Activated naive CD8-positive, alpha-beta T cell (primary cell): ENCODE measurements at regions not wholly inside any gene's neighbourhood (a gene's known extent, or its start where the extent isn't known, plus 50 kb on each side); places are given as distances from the start of the nearest gene placed in this dataset.

ENCODE experiments used
- H3K27ac Mint-ChIP-seq: one replicate; pipeline ENCODE4 v1.8.0; 2021; ENCODE audit warnings: mixed read lengths
- H3K27me3 Mint-ChIP-seq: one replicate; pipeline ENCODE4 v1.8.0; 2021; ENCODE audit warnings: mixed read lengths
- H3K36me3 Mint-ChIP-seq: one replicate; pipeline ENCODE4 v1.8.0; 2021; ENCODE audit warnings: mixed read lengths
- H3K4me1 Mint-ChIP-seq: one replicate; pipeline ENCODE4 v1.8.0; 2021; ENCODE audit warnings: low read depth, mixed read lengths
- H3K4me3 Mint-ChIP-seq: one replicate; pipeline ENCODE4 v1.8.0; 2021; ENCODE audit warnings: mild to moderate bottlenecking, mixed read lengths
- H3K9me3 Mint-ChIP-seq: one replicate; pipeline ENCODE4 v1.8.0; 2021; ENCODE audit warnings: low read depth, mixed read lengths

DNA sequence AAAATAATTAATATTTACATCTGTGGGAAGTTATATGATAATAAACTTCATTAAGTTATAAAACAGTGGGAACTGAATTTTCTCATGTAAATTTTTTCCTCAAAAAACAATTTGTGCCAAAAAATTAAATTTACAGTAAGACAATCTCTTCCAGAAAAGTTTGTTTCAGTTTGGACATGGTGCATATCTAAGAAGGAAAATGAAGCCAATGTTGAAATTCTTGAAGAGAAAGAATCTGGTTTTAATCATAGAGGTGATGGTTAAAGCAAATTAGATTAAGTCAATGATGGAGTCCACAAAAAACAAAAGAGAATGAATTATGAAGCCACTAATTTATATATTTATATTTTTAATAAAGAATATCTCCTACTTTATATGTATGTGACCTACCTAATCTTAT lies 457.2 kb upstream of the SLITRK1 start:
- Mint-ChIP-seq H3K4me3 (no peak overlapping the region), H3K4me1 (no peaks in the 10 kb centered on the region), H3K36me3 (no peaks in the 10 kb centered on the region), H3K27me3 (no peaks in the 10 kb centered on the region), H3K9me3 (no peaks in the 10 kb centered on the region), H3K27ac (no peak overlapping the region)

DNA sequence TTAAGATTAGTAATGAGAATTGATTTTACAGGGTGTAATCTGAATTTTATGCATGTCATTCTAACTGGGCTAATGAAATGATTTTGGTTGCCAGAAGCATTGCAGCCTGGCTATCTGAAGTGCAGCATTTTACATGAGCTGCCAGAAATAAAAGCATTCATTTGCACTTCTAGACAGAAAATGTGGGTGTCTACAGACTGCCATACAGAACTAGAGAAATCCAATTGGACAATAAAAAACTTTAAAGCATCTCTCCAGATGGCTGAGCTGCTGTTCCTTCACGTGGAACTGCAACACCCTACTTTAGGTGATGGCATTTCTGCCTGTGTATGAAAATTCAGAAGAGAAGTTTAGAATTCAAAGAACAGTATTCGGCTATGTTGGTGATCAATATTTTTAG lies 450.1 kb upstream of the SLITRK1 start:
- Mint-ChIP-seq H3K36me3 (no peaks in the 10 kb centered on the region), H3K27me3 (no peaks in the 10 kb centered on the region), H3K9me3 (no peaks in the 10 kb centered on the region), H3K27ac (no peak overlapping the region), H3K4me1 (no peaks in the 10 kb centered on the region), H3K4me3 (no peak overlapping the region)

DNA sequence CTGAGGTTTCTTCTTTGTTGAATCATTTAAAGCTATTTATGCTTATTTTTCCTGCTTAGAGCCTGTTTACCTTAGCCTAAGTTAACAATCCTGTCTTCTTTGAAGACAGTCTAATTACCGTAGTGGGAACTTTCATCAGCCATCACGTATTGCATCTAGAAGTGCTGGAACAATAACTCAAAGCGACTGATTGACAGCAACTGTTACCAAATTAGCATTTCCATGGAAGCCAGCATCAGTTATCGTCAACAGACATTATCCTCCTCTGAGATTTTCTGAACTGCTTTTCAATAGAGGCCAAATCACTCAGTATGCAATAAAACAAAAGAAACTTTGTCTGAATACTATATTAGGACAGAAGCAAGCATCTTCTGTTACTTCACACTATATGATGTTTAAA lies 433.3 kb upstream of the SLITRK1 start:
- Mint-ChIP-seq H3K27me3 (no peaks in the 10 kb centered on the region), H3K9me3 (no peaks in the 10 kb centered on the region), H3K36me3 (no peaks in the 10 kb centered on the region), H3K4me3 (no peak overlapping the region), H3K27ac (no peak overlapping the region), H3K4me1 (no peaks in the 10 kb centered on the region)

- no peaks in the 10 kb centered on the region for H3K27me3 Mint-ChIP-seq
- no peaks in the 10 kb centered on the region for H3K9me3 Mint-ChIP-seq
- no peak overlapping the region for H3K4me3 Mint-ChIP-seq
- H3K27ac Mint-ChIP-seq: no peak overlapping the region
- no peaks in the 10 kb centered on the region for H3K36me3 Mint-ChIP-seq
- H3K4me1 Mint-ChIP-seq: no peaks in the 10 kb centered on the region
These were observed 420.8 kb upstream of the SLITRK1 start for GRCh38 chr13:84303035-84303434.

DNA sequence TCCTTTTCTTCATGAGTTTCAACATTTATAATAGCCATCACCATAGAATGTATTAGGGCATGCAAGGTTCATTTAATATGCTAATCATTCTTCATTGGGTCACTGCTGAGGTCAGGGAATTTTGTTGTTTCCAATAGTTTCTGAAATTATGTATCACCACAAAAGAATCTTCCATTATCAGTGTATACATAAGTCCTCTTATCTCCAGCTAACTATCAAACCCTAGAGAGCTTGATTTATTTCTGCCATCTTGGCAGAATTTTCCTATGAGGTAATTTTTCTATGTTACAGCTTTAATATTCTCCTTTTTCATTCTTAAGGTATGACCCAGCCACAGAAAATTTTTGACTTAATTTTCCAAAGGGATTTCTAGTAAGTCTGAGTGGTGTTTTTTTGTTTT lies 415.0 kb upstream of the SLITRK1 start:
- H3K4me3 Mint-ChIP-seq: no peak overlapping the region
- peaks cover 6% of the 10 kb centered on the region for H3K9me3 Mint-ChIP-seq
- no peak overlapping the region for H3K27ac Mint-ChIP-seq
- no peaks in the 10 kb centered on the region for H3K4me1 Mint-ChIP-seq
- H3K27me3 Mint-ChIP-seq: no peaks in the 10 kb centered on the region
- no peaks in the 10 kb centered on the region for H3K36me3 Mint-ChIP-seq

GRCh38 chr13:84296401-84296800 lies 414.1 kb upstream of the SLITRK1 start:
- no peaks in the 10 kb centered on the region for H3K4me1 Mint-ChIP-seq
- no peaks in the 10 kb centered on the region for H3K36me3 Mint-ChIP-seq
- no peak overlapping the region for H3K27ac Mint-ChIP-seq
- no peak overlapping the region for H3K4me3 Mint-ChIP-seq
- H3K27me3 Mint-ChIP-seq: no peaks in the 10 kb centered on the region
- peaks cover 6% of the 10 kb centered on the region for H3K9me3 Mint-ChIP-seq

- no peaks in the 10 kb centered on the region for H3K36me3 Mint-ChIP-seq
- no peaks in the 10 kb centered on the region for H3K27me3 Mint-ChIP-seq
- H3K4me1 Mint-ChIP-seq: no peaks in the 10 kb centered on the region
- no peak overlapping the region for H3K27ac Mint-ChIP-seq
- H3K4me3 Mint-ChIP-seq: no peak overlapping the region
- peaks cover 12% of the 10 kb centered on the region for H3K9me3 Mint-ChIP-seq
These were observed 412.3 kb upstream of the SLITRK1 start for GRCh38 chr13:84294576-84294975.

DNA sequence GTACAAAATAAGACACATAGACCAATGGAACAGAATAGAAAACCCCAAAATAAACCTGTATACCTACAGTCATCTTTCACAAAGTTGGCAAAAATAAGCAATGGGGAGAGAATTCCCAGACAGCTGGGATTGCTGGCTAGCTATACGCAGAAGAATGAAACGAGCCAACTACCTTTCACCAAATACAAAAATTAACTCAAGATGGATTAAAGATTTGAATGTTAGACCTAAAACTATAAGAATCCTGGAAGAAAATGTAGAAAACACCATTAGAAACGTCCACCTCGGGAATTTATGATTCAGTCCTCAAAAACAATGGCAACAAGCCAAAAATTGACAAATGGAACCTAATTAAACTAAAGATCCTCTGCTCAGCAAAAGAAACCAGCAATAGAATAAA lies 408.1 kb upstream of the SLITRK1 start:
- H3K4me3 Mint-ChIP-seq: no peak overlapping the region
- H3K27ac Mint-ChIP-seq: no peak overlapping the region

DNA sequence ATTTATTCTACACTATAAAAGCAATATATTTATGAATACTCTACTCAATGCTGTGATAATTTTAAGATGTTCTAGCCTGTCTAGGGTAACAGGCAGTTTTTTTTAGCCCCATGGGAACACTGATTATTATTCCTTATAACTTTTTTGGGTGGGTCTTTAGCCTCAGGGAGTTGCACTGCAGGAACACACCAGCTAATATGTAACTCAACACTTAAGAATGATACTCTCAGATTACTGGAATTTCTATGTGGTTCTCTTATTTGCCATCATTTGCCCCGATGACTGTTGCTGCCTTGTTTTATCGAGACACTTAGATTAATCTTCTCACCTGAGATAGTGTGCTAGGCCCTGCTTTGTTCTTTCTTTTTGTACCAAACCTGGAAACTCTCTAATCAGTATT lies 396.9 kb upstream of the SLITRK1 start:
- H3K36me3 Mint-ChIP-seq: no peaks in the 10 kb centered on the region
- no peak overlapping the region for H3K27ac Mint-ChIP-seq
- H3K4me1 Mint-ChIP-seq: no peaks in the 10 kb centered on the region
- H3K9me3 Mint-ChIP-seq: no peaks in the 10 kb centered on the region
- H3K4me3 Mint-ChIP-seq: no peak overlapping the region
- H3K27me3 Mint-ChIP-seq: no peaks in the 10 kb centered on the region

More for the DNA sequence above, 408.1 kb upstream of the SLITRK1 start:
- no peaks in the 10 kb centered on the region for H3K4me1 Mint-ChIP-seq
- no peaks in the 10 kb centered on the region for H3K27me3 Mint-ChIP-seq
- no peaks in the 10 kb centered on the region for H3K36me3 Mint-ChIP-seq
- H3K9me3 Mint-ChIP-seq: peaks cover 6% of the 10 kb centered on the region

GRCh38 chr13:84272877-84273562 lies 390.7 kb upstream of the SLITRK1 start:
- Mint-ChIP-seq H3K36me3 (no peaks in the 10 kb centered on the region), H3K4me3 (no peak overlapping the region), H3K4me1 (no peaks in the 10 kb centered on the region), H3K27me3 (no peaks in the 10 kb centered on the region), H3K9me3 (no peaks in the 10 kb centered on the region), H3K27ac (no peak overlapping the region)

DNA sequence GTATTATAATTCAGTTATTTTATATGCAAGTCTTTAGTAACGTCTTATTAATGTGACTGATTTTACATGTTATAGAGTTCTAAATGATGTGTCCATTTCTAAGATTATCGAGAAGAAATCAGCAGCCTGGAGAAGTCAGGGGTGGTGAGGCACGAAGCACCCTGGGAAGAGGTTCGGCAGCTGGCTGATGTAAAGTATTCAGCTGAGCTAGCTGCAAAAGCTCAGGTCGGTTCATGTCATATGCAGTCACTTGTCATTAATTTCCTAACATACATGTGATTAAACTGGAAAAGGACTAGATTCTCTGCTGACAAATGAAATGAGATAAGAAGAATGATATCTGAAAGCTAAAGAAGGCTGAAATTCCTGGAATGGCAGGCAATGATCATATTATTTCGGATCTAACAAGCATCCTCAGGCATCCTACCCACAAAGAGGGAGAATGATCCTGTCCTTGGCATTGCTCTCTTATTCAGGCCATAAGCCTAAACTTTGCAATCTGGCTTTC lies 383.0 kb upstream of the SLITRK1 start:
- Mint-ChIP-seq H3K4me3 (no peak overlapping the region), H3K9me3 (no peaks in the 10 kb centered on the region), H3K27ac (no peak overlapping the region), H3K4me1 (no peaks in the 10 kb centered on the region), H3K36me3 (no peaks in the 10 kb centered on the region), H3K27me3 (no peaks in the 10 kb centered on the region)

DNA sequence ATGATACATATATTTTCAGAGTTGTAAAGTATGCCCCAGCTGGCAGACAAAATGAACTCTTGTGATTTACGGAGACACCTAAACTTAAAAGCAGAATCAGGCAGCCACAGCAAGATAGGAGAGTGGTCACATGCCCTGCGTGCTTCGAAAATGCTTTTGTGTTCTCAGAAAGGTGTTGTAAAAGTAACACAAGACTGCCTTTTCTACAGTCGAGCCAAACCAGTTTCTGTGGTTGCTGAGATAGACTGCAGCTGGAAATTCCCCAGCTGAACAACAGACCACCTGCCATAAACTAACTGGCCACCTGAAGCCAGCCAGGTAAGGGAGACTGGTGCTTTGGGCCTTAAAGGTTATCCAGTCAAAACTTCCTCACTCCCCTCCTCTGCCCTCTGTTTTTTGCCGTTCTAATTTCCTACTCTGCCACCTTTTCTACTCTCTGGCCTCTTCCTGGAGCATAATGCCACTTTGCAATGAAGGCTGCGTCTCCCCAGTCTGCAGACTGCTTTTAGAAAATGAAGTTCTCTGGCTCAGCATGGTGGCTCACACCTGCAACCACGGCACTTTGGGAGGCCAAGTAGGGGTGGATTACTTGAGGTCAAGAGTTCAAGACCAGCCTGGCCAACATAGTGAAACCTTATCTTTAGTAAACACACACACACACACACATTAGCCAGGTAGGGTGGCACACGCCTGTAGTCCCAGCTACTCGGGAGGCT lies 381.2 kb upstream of the SLITRK1 start:
- no peaks in the 10 kb centered on the region for H3K4me1 Mint-ChIP-seq
- no peaks in the 10 kb centered on the region for H3K9me3 Mint-ChIP-seq
- H3K27ac Mint-ChIP-seq: no peak overlapping the region
- H3K36me3 Mint-ChIP-seq: no peaks in the 10 kb centered on the region
- H3K27me3 Mint-ChIP-seq: no peaks in the 10 kb centered on the region
- H3K4me3 Mint-ChIP-seq: no peak overlapping the region

DNA sequence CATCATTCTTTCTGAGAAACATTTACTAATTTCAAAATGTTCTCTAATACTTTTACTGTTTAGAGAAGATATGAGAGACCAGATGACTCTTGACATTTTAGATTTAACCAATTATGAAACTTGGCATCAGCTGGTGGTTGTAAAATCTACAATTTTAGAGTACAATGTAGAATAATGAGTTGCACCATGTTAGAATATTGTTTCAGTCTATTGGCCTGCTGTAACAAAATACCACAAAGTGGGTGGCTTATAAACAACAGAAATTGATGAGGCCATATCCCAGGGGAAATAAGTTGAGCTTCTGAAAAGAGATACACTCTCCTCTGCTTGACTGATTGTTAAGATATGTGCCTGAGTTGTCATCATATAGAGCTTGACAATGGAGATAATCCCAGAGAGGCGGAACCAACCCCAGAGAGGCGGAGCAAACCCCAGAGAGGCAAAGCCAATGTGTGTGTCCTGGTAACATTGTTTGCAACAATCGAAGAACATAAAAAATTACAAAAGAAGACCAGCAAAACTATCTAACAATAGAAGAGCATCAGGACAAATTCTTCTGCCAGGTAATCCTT lies 373.0 kb upstream of the SLITRK1 start:
- peaks cover 4% of the 10 kb centered on the region for H3K9me3 Mint-ChIP-seq
- H3K4me1 Mint-ChIP-seq: no peaks in the 10 kb centered on the region
- H3K27ac Mint-ChIP-seq: no peak overlapping the region
- H3K4me3 Mint-ChIP-seq: no peak overlapping the region
- peaks cover 2% of the 10 kb centered on the region for H3K36me3 Mint-ChIP-seq
- no peaks in the 10 kb centered on the region for H3K27me3 Mint-ChIP-seq

DNA sequence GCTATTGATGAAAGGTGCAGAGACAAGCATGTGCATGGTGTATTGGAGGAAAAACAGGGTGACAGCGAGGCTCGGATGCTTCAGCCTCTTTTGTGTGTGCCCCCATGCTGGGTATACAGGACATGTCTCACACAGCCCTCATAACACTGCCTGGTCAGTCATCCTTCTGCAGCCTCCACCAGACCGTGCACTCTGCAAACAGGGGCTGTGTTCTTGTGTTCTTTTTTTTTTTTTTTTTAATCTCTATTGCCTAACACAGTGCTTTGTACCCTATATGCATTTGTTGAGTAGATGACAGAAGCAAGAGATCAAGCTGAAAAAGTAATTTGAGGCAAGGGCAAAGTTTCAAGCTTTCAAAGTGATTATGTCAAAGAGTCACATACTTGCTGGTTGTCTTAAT lies 367.2 kb upstream of the SLITRK1 start:
- H3K36me3 Mint-ChIP-seq: peaks cover 2% of the 10 kb centered on the region
- no peak overlapping the region for H3K4me3 Mint-ChIP-seq
- no peaks in the 10 kb centered on the region for H3K27me3 Mint-ChIP-seq
- H3K9me3 Mint-ChIP-seq: peaks cover 4% of the 10 kb centered on the region
- no peak overlapping the region for H3K27ac Mint-ChIP-seq
- H3K4me1 Mint-ChIP-seq: no peaks in the 10 kb centered on the region

DNA sequence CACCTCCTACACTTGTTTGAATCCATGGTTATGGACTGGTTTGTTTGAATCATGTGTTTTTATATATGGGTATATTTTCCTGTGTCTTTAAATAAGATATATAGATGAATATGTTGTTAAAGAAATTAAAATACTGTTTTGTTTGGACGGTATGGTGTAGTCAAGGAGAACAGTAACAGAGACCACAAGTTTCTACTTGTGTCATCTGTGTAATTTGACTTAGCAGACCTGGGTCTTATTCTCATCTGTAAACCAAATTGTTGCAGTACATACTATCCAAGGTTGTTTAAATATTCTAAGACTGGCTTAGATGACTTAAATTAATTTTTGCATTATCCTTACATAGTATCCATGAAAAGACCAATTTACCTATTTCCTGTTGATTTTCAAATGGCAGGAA lies 361.1 kb upstream of the SLITRK1 start:
- no peak overlapping the region for H3K4me3 Mint-ChIP-seq
- no peak overlapping the region for H3K27ac Mint-ChIP-seq
- no peaks in the 10 kb centered on the region for H3K9me3 Mint-ChIP-seq
- H3K27me3 Mint-ChIP-seq: no peaks in the 10 kb centered on the region
- no peaks in the 10 kb centered on the region for H3K36me3 Mint-ChIP-seq
- H3K4me1 Mint-ChIP-seq: no peaks in the 10 kb centered on the region
